OCI-LY3 (cell line): ENCODE measurements at regions not wholly inside any gene's neighbourhood (a gene's known extent, or its start where the extent isn't known, plus 50 kb on each side); places are given as distances from the start of the nearest gene placed in this dataset.
A peak's percentile ranks its signal among the peaks of the same experiment; 100 is the strongest.

Source experiments
- CTCF ChIP-seq: fragments of 200-600, 300-600 bp; sonication (generic); IDR thresholded peaks from 2 replicates; pipeline ENCODE4 v1.5.1; 2014; ENCODE audit warnings: antibody characterized with exemption, low read length, low read depth
- EZH2phosphoT487 ChIP-seq: fragments of 200-600 bp; shearing (Covaris generic); IDR thresholded peaks from 2 replicates; pipeline ENCODE4 v1.6.1; 2018; ENCODE audit warnings: antibody characterized with exemption, mixed run types, low read depth

- TF ChIP-seq CTCF (0 out of 2 replicates have a peak, but pooled peaks have one; percentile 8), EZH2phosphoT487 (no peak)
These were observed 162.7 kb downstream of the SIPA1L2 start for GRCh38 chr1:232467073-232467760.
